Stimulated activated CD4-positive, alpha-beta T cell treated with anti-CD3 and anti-CD28 coated beads, TNF-alpha, amount 100 ng/mL, for 1 hour (primary cell): ENCODE measurements at regions not wholly inside any gene's neighbourhood (a gene's known extent, or its start where the extent isn't known, plus 50 kb on each side); places are given as distances from the start of the nearest gene placed in this dataset.

Experiments used
- DNase-seq, 3 donors: peaks; one replicate each; pipeline ENCODE4 v3.0.0-alpha.2; 2020; ENCODE audit warnings: low read depth in 3 of 3, low spot score in 1 of 3

DNA sequence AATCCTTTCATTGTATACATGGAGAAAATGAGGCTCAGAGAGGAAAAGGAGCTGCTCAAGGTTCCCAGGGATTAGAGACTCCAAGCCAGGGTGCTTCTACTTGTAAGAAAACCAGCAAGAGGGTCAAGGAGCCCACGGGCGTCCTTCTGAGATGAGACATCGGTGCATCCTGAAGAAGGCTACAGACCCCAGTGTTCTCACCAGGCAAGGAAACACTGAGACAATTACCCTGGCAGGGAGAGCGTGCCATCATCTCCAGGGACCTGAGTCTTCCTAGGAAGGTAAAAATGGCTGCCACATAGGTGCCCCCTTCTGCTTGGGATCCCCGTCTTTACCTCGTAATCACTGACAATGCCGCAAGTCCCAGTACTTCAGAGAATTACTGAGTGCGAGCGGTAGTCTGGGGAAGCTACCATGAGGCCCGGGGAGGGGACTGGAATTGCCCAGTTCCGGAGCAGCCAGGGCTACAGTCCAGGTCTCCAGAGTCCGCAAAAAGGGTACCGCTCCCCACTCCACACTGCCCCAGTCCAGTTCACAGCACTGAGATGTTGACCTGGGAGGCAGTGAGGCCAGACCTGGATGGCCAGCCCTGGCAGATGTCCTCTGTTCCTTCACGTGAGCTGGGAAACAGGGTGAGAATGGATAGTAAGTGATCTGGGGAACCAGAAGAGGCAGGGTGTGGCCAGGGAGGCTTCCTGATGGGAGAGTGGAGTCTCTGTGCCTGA is 164.7 kb upstream of the SMAD3 start:
- no peak for DNase-seq

DNA sequence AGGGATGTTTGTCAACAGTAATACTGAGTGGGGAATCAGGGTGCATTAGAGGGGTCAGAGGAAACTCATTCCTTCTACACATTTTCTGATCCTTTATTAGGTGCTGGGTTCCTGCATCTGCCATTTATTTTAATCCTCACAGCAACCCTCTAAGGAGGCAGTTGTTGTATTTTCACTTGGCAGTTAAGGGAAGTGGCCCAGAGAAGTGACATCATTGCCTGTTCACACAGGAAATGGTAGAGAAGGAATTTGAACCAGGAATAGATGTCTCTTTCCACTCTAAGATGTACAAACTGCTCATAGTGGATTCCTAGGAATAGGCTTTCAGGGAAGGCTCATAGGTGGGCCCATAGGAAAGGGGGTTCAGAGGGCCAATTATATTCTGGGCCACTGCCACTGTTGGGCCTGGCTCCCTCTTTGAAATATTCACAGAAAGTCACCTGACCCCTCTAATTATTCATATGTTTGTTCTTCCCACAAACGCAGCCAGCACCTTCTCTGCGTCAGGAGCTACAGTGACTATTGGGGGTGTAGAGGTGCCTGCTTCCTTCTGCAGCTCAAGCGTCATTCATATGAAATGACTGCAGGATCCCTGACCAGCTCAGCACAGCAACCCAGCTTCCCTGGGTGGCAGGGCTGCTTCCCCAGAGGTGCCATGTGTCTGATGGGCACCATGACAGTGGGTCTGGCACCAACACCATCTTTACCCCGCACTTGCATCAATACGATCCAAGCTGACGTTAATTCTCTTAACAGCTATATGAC is 163.9 kb upstream of the SMAD3 start:
- DNase-seq, result no peak

DNA sequence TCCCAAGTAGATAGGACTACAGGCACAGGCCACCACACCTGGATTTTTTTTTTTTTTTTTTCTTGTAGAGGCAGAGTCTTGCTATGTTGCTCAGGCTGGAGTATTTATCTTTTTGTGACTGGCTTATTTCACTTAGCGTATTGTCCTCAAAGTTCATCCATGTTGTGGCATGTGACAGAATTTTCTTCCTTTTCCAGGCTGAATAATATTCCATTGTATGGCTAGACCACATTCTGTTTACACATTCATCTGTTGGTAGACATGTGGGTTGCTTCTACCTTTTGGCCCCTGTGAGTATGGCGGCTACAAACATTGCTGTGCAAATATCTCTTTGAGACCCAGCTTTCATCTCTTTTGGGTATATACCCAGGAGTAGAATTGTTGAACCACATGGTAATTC is 160.2 kb upstream of the SMAD3 start:
- no peak for DNase-seq

DNA sequence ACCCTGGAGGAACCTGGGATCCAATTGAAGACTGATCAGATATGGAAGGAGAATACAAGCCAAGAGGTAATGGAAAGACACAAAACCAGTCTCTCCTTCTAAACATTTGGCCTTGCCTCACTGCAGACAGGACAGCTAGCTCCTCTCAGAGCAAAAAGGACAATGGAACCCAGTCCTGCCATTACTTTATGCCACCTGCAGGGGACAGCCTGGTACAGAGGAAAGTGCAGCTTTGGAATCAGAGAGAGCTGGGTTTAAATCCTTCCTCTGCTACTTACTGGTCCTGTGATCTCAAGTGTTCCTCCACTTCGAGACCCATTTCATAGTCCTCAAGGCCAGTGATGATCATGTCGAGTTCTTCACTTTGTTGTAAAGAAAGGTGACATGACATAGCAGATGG is 159.4 kb upstream of the SMAD3 start:
- DNase-seq, result no peak

DNA sequence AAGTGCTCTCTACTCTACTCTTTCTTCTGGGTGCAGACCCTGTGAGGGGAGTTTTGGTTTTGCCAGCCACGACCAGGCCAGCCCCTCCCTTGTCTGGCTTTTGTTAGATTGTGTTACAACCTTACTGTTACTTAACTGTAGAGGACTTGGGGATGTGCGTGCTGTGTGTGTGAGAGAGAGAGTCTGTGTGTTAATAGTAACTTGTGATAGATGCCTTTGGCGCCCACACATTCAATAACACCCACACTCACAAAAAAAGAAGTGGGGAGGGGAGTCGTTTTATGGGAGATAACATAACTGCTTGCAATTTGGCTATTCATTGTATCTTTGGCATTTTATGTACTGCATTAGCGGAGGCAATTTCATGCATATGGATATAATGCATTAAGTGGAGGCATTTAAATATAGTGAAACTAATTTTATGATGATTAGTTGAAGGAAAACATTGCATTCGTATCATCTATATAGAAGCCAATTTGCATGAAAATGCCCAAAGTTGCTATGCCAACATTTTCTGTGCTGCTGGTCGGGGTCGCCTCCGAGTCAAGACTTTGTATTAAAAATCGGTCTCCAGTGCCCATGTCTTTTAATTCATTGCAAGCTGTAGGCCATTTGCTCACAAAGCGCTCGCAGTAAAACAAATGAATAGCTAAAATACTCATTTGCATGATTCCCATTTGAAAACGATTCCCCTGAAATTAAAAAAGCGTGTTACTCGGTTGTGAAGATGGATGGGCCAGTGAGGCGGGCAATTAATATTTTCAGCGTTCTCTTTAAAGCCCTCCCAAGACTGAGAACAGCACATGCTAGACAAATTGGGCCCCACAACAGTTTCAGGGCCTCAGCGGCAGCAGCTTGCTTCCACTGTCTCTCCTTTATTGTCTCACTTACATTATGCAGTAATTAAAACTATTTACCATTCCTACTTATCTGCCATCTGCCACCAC is 158.5 kb upstream of the SMAD3 start:
- no peak for DNase-seq

DNA sequence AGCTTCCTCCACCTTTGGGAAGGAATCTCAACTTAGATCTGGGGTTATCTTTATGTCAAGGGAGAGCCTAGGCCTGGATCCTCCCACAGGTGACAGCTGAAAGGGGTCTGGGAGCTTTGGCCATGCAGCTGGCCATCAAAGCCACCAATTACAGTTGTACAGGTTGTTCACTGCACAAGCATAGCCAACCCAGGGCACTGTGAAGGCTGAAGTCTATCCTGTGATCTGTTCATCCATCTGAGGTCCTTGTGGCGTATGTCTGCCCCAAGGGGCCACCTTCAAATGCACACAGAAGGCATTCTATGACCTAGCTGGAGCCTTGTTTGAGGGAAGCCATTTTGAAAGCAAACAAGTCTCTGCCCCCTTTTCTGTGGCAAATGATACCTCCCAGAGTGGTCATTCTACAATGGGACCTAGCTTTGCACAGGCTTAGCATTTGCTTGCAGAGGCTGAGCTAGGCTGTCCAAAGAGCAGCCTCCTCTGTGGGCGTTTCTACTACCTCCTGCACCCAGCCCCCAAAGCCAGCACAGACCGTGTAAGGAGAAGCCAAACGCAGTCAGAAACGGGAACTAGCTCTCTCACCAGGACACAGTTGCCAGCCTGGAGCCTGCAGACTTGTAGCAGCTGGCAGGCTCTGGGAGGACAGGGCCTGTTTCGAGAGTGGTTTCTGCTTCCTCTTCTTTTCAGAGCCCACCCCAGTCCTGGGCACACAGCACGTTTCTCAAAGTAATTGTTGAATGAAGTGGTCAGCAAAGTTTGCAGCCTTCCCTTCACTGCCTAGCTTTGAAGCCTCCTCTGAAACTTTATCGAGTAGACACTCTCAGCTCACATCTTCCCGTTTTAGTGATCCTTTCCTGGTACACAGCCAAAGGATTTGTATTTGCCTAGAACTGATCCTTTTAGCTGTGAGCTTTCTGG is 157.3 kb upstream of the SMAD3 start:
- no peak for DNase-seq

DNA sequence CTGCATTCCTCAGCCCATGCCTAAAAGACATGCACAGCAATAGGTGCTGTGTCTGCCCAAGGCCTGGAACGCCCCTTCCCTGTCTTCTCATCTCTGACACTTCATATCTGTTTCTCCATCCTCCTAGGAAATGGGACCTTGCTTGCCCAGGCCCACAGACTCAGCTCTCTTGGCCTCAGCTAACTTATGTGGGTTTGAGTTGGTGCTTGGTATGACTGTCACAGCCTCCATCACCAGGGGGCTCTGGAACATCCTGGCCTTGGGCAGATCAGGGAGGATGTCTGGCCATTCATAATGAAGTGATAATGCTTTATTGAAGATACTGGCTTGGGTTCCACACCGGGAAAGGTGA is 156.7 kb upstream of the SMAD3 start:
- DNase-seq, result no peak

DNA sequence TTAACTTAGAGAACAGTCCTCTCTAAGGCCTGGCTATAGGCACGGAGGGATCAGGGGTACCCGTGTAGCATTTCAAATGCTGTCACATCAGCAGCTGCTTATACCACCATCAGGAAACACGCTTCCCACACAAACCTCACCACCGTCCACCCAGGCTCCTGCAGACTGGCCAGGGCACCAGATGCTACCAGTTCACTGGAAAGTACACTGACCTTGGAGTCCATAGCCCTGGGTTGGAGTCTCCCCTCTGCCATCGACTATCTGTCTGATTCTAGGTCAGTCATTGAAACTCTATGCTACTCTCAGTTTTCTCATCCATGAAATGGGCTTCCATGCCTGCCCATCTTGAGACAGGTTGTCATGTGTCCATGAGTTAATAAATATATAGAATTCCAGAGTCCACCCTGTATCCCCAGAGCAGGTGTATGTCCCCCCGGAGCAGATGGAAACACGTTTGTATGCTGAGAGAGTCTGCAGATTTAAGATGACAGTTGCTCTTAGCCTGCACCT is 156.0 kb upstream of the SMAD3 start:
- no peak for DNase-seq

DNA sequence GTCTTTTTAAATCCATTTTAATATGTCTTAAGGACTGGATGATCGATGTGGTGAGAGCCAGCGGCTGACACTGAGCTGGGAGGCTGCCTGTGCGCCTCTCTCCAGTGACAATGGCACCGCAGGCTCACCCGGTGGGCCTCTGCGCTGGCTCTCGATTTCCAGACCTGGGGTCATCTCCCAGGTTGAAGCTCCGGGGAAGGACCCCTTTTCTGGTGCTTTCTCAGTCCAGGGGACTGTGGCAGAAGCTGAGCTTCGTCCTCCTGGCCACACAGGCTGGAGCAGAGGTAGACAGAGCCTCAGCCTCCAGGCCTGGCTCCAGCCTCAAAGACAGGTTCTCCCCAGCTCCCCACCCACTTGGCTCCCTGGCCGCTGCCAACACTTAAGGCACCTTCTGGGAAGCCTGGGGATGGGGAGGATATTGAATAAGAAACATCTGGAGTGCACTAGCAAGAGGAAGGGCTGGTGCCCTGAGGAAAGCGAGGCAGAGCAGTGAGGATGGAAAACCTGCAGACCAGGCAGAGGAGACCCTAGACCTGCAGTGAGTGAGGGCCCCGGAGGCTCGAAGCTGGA is 154.2 kb upstream of the SMAD3 start:
- no peak for DNase-seq

DNA sequence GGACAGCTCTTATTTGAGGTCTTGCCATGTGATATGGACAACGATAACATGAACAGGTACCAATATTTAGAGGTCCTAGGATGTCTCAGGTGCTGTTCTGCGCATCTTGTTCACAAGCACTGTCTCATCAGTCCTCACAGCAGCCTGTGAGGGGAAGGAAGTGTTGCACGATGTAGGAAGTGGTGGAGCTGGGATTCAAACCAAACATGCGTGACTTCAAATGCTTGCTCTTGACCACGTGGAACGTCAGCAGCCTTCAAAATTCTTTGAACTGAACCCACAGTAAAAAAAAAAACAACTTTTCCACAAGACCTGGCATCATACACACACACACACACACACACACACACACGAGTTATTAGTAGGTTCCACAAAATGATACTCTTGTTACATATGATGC is 153.4 kb upstream of the SMAD3 start:
- DNase-seq, result no peak

DNA sequence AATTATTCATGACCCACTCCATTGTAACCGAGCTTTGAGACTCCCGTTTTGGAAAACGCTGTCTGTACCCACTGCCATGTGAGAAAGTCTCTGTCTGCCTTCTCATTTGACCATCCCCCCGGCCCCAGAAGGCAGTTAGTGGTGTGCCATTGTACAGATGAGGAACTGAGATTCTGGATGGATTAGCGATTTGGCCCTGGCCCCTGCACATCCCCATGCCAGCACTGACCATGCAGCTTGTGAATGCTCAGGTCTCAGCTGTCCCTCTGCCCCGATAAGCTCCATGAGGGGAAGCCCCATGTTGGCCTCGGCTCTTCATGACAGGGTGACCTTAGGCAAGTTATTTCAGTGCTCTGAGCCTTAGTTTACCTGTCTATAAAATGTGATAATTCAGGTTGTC is 153.0 kb upstream of the SMAD3 start:
- DNase-seq, result no peak

DNA sequence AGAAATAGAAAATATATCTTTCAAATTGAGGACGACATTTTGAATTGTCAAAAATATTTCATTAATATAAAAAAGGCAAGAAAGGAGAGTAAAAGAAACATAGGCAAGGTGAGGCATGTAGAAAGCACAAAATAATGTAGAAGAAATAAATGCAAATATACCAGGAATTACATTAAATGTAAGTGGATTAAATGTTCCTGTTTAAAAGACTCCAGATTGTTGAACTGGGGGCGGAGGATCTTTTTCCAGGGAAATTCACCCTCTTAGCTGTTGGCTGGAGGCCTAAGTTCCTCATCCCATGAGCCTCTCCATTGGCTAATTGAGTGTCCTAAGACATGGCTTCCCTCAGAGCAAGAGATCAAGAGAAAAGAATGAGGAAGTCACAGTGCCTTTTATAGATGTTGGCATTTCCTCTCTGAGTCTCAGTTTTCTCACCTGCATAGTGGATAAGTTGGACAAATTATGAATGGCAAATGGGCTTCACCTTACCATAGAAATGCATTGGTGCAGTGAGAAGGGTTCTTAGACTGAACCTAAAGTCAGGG is 147.4 kb upstream of the SMAD3 start:
- DNase-seq, result no peak

DNA sequence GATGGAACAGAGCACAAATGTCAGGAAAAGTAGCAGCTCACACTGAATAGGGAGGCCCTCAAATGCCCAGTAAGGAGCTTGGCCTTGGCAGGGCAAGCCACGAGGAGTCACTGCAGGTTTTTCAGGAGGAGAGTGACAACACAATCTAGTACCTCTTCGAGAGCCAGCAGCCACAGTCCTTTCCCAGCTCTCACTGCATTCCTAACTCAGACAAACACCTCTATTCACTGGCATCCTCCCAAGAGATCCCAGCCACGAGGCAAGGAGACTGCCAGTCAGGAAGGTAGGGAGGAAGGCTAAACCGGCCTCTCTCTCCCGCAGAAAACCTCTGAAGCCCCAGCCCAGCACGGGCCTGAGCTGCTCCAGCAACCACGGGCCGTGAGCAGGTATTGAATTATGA is 146.0 kb upstream of the SMAD3 start:
- DNase-seq, result no peak

DNA sequence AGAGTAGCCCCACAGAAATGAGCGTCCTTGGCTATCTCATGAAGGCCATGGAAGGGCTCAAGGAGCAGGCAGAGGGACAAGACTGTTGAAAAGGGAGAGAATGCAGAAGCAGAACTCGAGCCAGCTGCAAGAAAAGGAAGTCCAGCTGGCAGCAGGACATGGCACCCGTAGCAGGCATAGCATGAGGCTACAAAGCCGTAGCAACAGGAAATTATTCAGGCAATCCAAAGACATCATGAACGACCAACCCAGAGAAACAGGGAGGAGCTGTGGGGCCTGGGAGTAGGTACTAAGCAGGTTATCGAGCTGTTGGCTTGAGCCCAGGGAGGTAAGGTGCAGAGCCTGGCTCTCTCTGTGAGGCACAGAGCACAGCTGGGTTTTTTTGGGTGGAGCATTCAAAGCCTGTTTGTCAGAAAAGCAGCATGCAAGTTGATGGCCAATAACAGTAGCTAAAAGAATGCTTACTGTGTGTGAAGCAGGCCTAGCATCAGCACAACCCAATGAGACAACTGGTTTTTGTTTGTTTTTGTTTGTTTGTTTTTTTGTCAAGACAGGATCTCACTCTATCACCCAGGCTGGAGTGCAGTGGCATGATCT is 144.0 kb upstream of the SMAD3 start:
- no peak for DNase-seq

DNA sequence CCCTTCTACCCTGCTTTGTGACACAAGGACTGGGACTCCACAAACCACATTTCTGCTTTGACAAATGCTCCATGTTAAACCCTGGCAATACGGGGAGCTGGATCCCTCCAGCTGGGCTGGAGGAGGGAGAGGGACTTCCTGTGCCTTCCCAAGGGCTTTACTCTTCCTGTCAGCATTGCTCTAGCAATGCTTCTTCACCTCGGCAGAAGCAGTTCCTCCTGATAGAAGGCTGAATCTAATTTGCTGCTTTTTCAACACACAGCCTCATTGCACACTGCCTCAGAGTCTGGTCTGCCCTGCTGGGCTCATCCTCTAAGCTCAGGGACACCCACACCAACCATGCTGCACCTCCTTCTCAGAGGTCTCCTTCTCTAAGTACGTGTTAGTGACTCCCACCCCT is 142.8 kb upstream of the SMAD3 start:
- DNase-seq, result no peak

DNA sequence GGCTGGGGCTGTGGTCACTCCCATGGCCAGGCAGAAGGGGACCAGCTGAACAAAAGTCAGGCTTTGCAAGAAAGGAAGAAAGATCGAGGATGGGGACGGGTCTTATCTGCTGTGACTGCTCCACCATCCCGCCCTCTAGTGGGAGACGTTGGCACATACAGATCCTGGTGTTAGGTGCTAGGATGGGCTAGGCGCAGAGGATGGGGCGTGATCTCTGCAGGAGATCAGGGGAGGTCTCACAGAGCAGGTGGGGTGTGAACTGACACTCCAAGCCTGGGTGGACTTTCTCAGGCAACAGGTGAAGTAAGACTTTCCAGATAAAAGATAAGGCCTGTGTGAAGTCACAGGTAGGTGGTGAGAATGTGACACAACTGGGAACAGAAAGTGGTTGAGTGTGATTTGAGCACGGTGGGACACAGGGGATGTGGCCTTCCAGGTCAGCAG is 141.9 kb upstream of the SMAD3 start:
- DNase-seq, result no peak

DNA sequence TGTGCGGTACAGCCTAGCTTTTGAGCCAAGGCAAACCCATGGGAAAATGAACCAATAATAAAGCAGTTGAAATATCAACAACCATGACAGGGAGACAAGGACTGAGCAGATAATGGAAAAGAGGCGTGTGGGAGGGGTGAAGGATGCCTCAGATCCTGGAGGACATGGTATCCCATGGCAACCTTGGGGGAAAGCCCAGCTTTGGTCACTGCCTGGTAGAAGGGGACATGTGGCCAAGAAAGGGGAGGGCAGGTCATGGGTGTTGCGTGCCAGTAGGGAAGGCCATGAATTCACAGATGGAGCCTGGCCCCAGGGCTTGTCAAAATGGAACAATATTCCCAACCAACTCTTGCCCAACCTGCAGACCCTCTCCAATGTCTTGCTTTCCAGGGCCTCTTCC is 140.5 kb upstream of the SMAD3 start:
- DNase-seq, result no peak

DNA sequence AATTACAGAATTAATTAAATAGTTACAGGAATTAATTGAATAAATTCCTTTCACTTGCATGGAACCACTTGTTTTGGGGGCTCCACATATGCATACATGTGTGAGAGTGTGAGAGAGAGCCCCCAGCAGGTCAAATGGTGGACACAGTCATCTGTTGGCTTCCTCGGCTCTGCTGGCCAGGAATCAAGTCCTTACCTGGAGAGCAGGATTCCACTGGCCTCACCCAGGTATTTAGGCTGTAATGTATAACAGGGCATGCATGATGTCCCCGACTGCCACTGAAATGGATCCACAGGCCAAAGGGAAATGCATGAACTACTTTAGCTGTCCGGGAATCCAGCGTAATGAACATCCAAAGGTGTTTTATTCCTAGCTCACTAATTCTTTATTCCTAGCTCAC is 139.7 kb upstream of the SMAD3 start:
- no peak for DNase-seq
